Thymus (tissue), 11 donors: ENCODE measurements at regions not wholly inside any gene's neighbourhood (a gene's known extent, or its start where the extent isn't known, plus 50 kb on each side); places are given as distances from the start of the nearest gene placed in this dataset.

Source experiments
- DNase-seq, 9 donors: peaks; one replicate each; pipeline ENCODE4 v3.0.0-alpha.2; 2013; ENCODE audit warnings: low spot score in 9 of 9, low read depth in 6 of 9, missing footprints in 1 of 9
- H3K27ac ChIP-seq, 2 donors: one replicate each; pipeline ENCODE4 v1.5.1; 2013; ENCODE audit warnings: control low read depth in 1 of 2, low read depth in 1 of 2, low read length in 1 of 2, mild to moderate bottlenecking in 1 of 2, moderate library complexity in 1 of 2
- H3K27me3 ChIP-seq, 2 donors: one replicate each; pipeline ENCODE4 v1.5.1; 2013; ENCODE audit warnings: low read length in 1 of 2; ENCODE audit not compliant: control insufficient read depth in 2 of 2, insufficient read depth in 1 of 2
- H3K36me3 ChIP-seq, 2 donors: one replicate each; pipeline ENCODE4 v1.5.1; 2013; ENCODE audit warnings: low read length in 1 of 2, mild to moderate bottlenecking in 1 of 2, moderate library complexity in 1 of 2; ENCODE audit not compliant: control insufficient read depth in 2 of 2, insufficient read depth in 2 of 2
- H3K4me1 ChIP-seq, 2 donors: one replicate each; pipeline ENCODE4 v1.5.1; 2013; ENCODE audit warnings: low read length in 2 of 2; ENCODE audit not compliant: control insufficient read depth in 2 of 2, insufficient read depth in 2 of 2
- H3K4me3 ChIP-seq, 2 donors: one replicate each; pipeline ENCODE4 v1.5.1; 2013; ENCODE audit warnings: low read length in 2 of 2, control low read depth in 1 of 2, mild to moderate bottlenecking in 1 of 2
- H3K9me3 ChIP-seq, 2 donors: one replicate each; pipeline ENCODE4 v1.5.1; 2013; ENCODE audit warnings: low read length in 1 of 2, mild to moderate bottlenecking in 1 of 2; ENCODE audit not compliant: control insufficient read depth in 2 of 2, insufficient read depth in 1 of 2
- WGBS: extraction: QIAGEN DNeasy Blood & Tissue Kit; methylation state at CpG from one replicate; pipeline ENCODE4 v1.1.7; 2013; 5-methylcytosine and 5-hydroxymethylcytosine counted together
- donor health status: healthy.

GRCh38 chr5:30667293-30667692, 526.2 kb upstream of the CDH6 start:
- Histone ChIP-seq H3K9me3 (peaks cover 0 to 3% of the 10 kb centered on the region in 2 donors), H3K27me3 (no peaks in the 10 kb centered on the region), H3K36me3 (no peaks in the 10 kb centered on the region), H3K27ac (no peak overlapping the region), H3K4me3 (no peak overlapping the region), H3K4me1 (no peaks in the 10 kb centered on the region)
- no peak for DNase-seq
- 82% methylated on average over 1 of the region's 1 CpG for WGBS

- Histone ChIP-seq H3K27ac (no peak overlapping the region), H3K36me3 (no peaks in the 10 kb centered on the region), H3K9me3 (no peaks in the 10 kb centered on the region), H3K27me3 (no peaks in the 10 kb centered on the region), H3K4me3 (no peak overlapping the region), H3K4me1 (no peaks in the 10 kb centered on the region)
- no peak for DNase-seq
- 78% methylated on average over 2 of the region's 2 CpGs for WGBS
Measured at GRCh38 chr5:30663536-30663935, 530.0 kb upstream of the CDH6 start.

- Histone ChIP-seq H3K36me3 (no peaks in the 10 kb centered on the region), H3K27ac (no peak overlapping the region), H3K27me3 (no peaks in the 10 kb centered on the region), H3K9me3 (no peaks in the 10 kb centered on the region), H3K4me1 (no peaks in the 10 kb centered on the region), H3K4me3 (no peak overlapping the region)
- DNase-seq: no peak
Measured at GRCh38 chr5:30662373-30662772, 531.1 kb upstream of the CDH6 start.

GRCh38 chr5:30661730-30662129, 531.8 kb upstream of the CDH6 start:
- Histone ChIP-seq H3K9me3 (no peaks in the 10 kb centered on the region), H3K4me3 (no peak overlapping the region), H3K27me3 (no peaks in the 10 kb centered on the region), H3K36me3 (no peaks in the 10 kb centered on the region), H3K27ac (no peak overlapping the region), H3K4me1 (no peaks in the 10 kb centered on the region)
- 69% methylated on average over 3 of the region's 3 CpGs for WGBS
- no peak for DNase-seq

GRCh38 chr5:30659417-30659816, 534.1 kb upstream of the CDH6 start:
- no peaks in the 10 kb centered on the region for H3K4me1 ChIP-seq
- H3K9me3 ChIP-seq: no peaks in the 10 kb centered on the region
- no peak for DNase-seq
- H3K27me3 ChIP-seq: no peaks in the 10 kb centered on the region
- 91% methylated on average over 2 of the region's 2 CpGs for WGBS
- no peak overlapping the region for H3K27ac ChIP-seq
- no peaks in the 10 kb centered on the region for H3K36me3 ChIP-seq
- H3K4me3 ChIP-seq: no peak overlapping the region

- Histone ChIP-seq H3K4me3 (no peak overlapping the region), H3K4me1 (no peaks in the 10 kb centered on the region), H3K36me3 (no peaks in the 10 kb centered on the region), H3K27ac (no peak overlapping the region), H3K9me3 (no peaks in the 10 kb centered on the region), H3K27me3 (no peaks in the 10 kb centered on the region)
- DNase-seq: no peak
Measured at GRCh38 chr5:30650311-30650710, 543.2 kb upstream of the CDH6 start.

GRCh38 chr5:30638899-30639298, 554.6 kb upstream of the CDH6 start:
- Histone ChIP-seq H3K4me3 (no peak overlapping the region), H3K9me3 (no peaks in the 10 kb centered on the region), H3K36me3 (no peaks in the 10 kb centered on the region), H3K27me3 (no peaks in the 10 kb centered on the region), H3K27ac (no peak overlapping the region), H3K4me1 (no peaks in the 10 kb centered on the region)
- DNase-seq: no peak
- WGBS: 81% methylated on average over 1 of the region's 1 CpG

- no peaks in the 10 kb centered on the region for H3K27me3 ChIP-seq
- no peak for DNase-seq
- no peaks in the 10 kb centered on the region for H3K36me3 ChIP-seq
- no peaks in the 10 kb centered on the region for H3K4me1 ChIP-seq
- H3K4me3 ChIP-seq: no peak overlapping the region
- H3K9me3 ChIP-seq: no peaks in the 10 kb centered on the region
- H3K27ac ChIP-seq: no peak overlapping the region
Measured at GRCh38 chr5:30627945-30628344, 565.5 kb upstream of the CDH6 start.

- no peaks in the 10 kb centered on the region for H3K4me1 ChIP-seq
- DNase-seq: no peak
- no peak overlapping the region for H3K27ac ChIP-seq
- H3K4me3 ChIP-seq: no peak overlapping the region
- no peaks in the 10 kb centered on the region for H3K9me3 ChIP-seq
- no peaks in the 10 kb centered on the region for H3K27me3 ChIP-seq
- 86% methylated on average over 2 of the region's 2 CpGs for WGBS
- H3K36me3 ChIP-seq: no peaks in the 10 kb centered on the region
Measured at GRCh38 chr5:30626557-30626956, 566.9 kb upstream of the CDH6 start.

- no peaks in the 10 kb centered on the region for H3K36me3 ChIP-seq
- DNase-seq: no peak
- no peaks in the 10 kb centered on the region for H3K4me1 ChIP-seq
- WGBS: 84% methylated on average over 2 of the region's 2 CpGs
- no peaks in the 10 kb centered on the region for H3K9me3 ChIP-seq
- no peak overlapping the region for H3K27ac ChIP-seq
- no peak overlapping the region for H3K4me3 ChIP-seq
- no peaks in the 10 kb centered on the region for H3K27me3 ChIP-seq
Measured at GRCh38 chr5:30620481-30621085, 572.9 kb upstream of the CDH6 start.
